K562 (cell line): ENCODE measurements at regions not wholly inside any gene's neighbourhood (a gene's known extent, or its start where the extent isn't known, plus 50 kb on each side); places are given as distances from the start of the nearest gene placed in this dataset.

Source experiments
- ATAC-seq: fragments of 200-7000 bp; cut with Tn5 transposase; 3 replicates; pipeline ENCODE4 v1.9.1; 2020; ENCODE audit warnings: moderate library complexity
- BruUV-seq: library from RNA; stranded (reverse); fragments of 400-500 nt; replicated peaks from 2 replicates; lab custom pipeline; 2021; lab: Mats Ljungman, UMichigan
- CTCF ChIA-PET: fragments of 300-600 bp; formaldehyde crosslinking; extraction: SDS; loops from one replicate; lab custom pipeline; 2021; ENCODE audit warnings: low intra/inter-chr PET ratio; lab: Yijun Ruan, JAX
- POLR2A ChIA-PET: fragments of 300-600, 350-650 bp; sonication (Branson Sonifier 250); formaldehyde crosslinking; extraction: SDS; loops from one replicate; lab custom pipeline; 2021; ENCODE audit warnings: antibody characterized with exemption, inconsistent platforms; lab: Yijun Ruan, JAX
- DNase-seq, 4 experiments: peaks; one replicate each; pipeline versions ENCODE4 v3.0.0 to v3.0.0-alpha.2; 2011 to 2018; ENCODE audit warnings: low spot score in 3 of 4, mixed read lengths in 3 of 4; ENCODE audit errors: extremely low read depth in 1 of 4
- FAIRE-seq: peaks from 2 replicates; lab custom pipeline; 2011; peaks lifted over from hg19 to GRCh38; lab: Jason Lieb, UNC
- H2AFZ ChIP-seq: 2 replicates; pipeline ENCODE4 v1.6.0; 2011; ENCODE audit warnings: low read depth, low read length, control low read depth, inconsistent platforms
- H3K27ac ChIP-seq: fragments of 200-600 bp; 3 replicates; pipeline ENCODE4 v1.8.0; 2011; ENCODE audit warnings: low read depth, mild to moderate bottlenecking, control low read depth, inconsistent platforms, low read length, moderate library complexity, mixed read lengths; ENCODE audit errors: extremely low read depth
- H3K27me3 ChIP-seq, 2 experiments: fragments of 300-600 bp in 1 of 2; 2 replicates in 1 of 2; 3 replicates in 1 of 2; pipeline versions ENCODE4 v1.6.0 to v1.8.0; 2011; ENCODE audit warnings: inconsistent platforms in 2 of 2, low read length in 2 of 2, mild to moderate bottlenecking in 1 of 2, mixed read lengths in 1 of 2, moderate library complexity in 1 of 2; ENCODE audit not compliant: control insufficient read depth in 2 of 2, insufficient read depth in 2 of 2
- H3K36me3 ChIP-seq: fragments of 300-600 bp; 3 replicates; pipeline ENCODE4 v1.8.0; 2011; ENCODE audit warnings: mild to moderate bottlenecking, low read length, inconsistent platforms; ENCODE audit not compliant: control insufficient read depth, insufficient read depth
- H3K4me1 ChIP-seq, 2 experiments: fragments of 200-600 bp in 1 of 2; replicated peaks in 1 of 2; 2 replicates in 1 of 2; 3 replicates in 1 of 2; pipeline versions ENCODE4 v1.5.1 to v1.8.0; 2011; ENCODE audit warnings: inconsistent platforms in 2 of 2, low read length in 2 of 2, mild to moderate bottlenecking in 1 of 2, mixed read lengths in 1 of 2, moderate library complexity in 1 of 2; ENCODE audit not compliant: control insufficient read depth in 2 of 2, insufficient read depth in 2 of 2
- H3K4me2 ChIP-seq: 2 replicates; pipeline ENCODE4 v1.6.1; 2011; ENCODE audit warnings: low read length, control low read depth, inconsistent platforms, mixed read lengths; ENCODE audit not compliant: insufficient read depth
- H3K4me3 ChIP-seq: fragments of 200-600 bp; sonication (generic), shearing (Covaris generic); 2 replicates; pipeline ENCODE4 v1.5.1; 2016; ENCODE audit warnings: control low read depth, inconsistent platforms
- H3K79me2 ChIP-seq: fragments of 200-600 bp; 3 replicates; pipeline ENCODE4 v1.8.0; 2011; ENCODE audit warnings: low read length, inconsistent platforms; ENCODE audit not compliant: control insufficient read depth, insufficient read depth
- H3K9ac ChIP-seq, 2 experiments: 2 replicates each; pipeline versions ENCODE4 v1.6.0 to v1.6.1; 2011; ENCODE audit warnings: low read depth in 2 of 2, low read length in 2 of 2, control low read depth in 1 of 2, inconsistent platforms in 1 of 2, mild to moderate bottlenecking in 1 of 2, mixed read lengths in 1 of 2; ENCODE audit not compliant: insufficient read depth in 1 of 2
- H3K9me1 ChIP-seq: one replicate; pipeline ENCODE4 v1.6.0; 2011; ENCODE audit warnings: inconsistent platforms, mild to moderate bottlenecking, low read length, moderate library complexity; ENCODE audit not compliant: control insufficient read depth, insufficient read depth
- H3K9me3 ChIP-seq: replicated peaks from 2 replicates; pipeline ENCODE4 v1.5.1; 2011; ENCODE audit warnings: low read depth, low read length, inconsistent platforms; ENCODE audit not compliant: control insufficient read depth, insufficient read depth
- H4K20me1 ChIP-seq: replicated peaks from 2 replicates; pipeline ENCODE4 v1.6.1; 2011; ENCODE audit warnings: low read length, inconsistent platforms, mixed read lengths; ENCODE audit not compliant: control insufficient read depth, insufficient read depth
- DEAF1 ChIP-seq: fragments of 450-650 bp; formaldehyde crosslinking; IDR thresholded peaks from 2 replicates; pipeline ENCODE4 v1.4.0; 2020; ENCODE audit warnings: mild to moderate bottlenecking, moderate library complexity
- FOXJ3 ChIP-seq: sonication (generic); formaldehyde crosslinking; IDR thresholded peaks from 2 replicates; pipeline ENCODE4 v1.4.0; 2020; ENCODE audit warnings: mild to moderate bottlenecking, missing genetic modification reagents
- KDM4B ChIP-seq, 2 experiments: fragments of 450-650 bp in 1 of 2; sonication (generic) in 1 of 2; IDR thresholded peaks; 2 replicates each; pipeline ENCODE4 v1.6.1; 2016 to 2017; ENCODE audit warnings: borderline replicate concordance in 2 of 2, antibody characterized with exemption in 1 of 2, low read depth in 1 of 2, mild to moderate bottlenecking in 1 of 2
- KLF10 ChIP-seq: fragments of 250-450 bp; sonication (Bioruptor Pico); IDR thresholded peaks from 2 replicates; pipeline ENCODE4 v1.6.1; 2021; ENCODE audit warnings: matching md5 sums
- LCOR ChIP-seq: sonication (generic); formaldehyde crosslinking; IDR thresholded peaks from 2 replicates; pipeline ENCODE4 v1.8.0; 2022; ENCODE audit warnings: mild to moderate bottlenecking, missing genetic modification reagents
- POLR2AphosphoS2 ChIP-seq: IDR thresholded peaks from 2 replicates; pipeline ENCODE4 v1.6.1; 2012; ENCODE audit warnings: low read length, improper control_type of control experiment
- POLR3G ChIP-seq: IDR thresholded peaks from 2 replicates; pipeline ENCODE4 v1.6.1; 2011; ENCODE audit not compliant: insufficient read length, insufficient replicate concordance; ENCODE audit errors: extremely low read depth
- RBM22 ChIP-seq: fragments of 200-400 bp; formaldehyde crosslinking; IDR thresholded peaks from 2 replicates; pipeline ENCODE4 v1.6.1; 2018; ENCODE audit warnings: low read length, low read depth; ENCODE audit not compliant: poor library complexity, severe bottlenecking
- SAP30 ChIP-seq: fragments of 200-600 bp; sonication (generic); IDR thresholded peaks from 2 replicates; pipeline ENCODE4 v1.6.1; 2012; ENCODE audit warnings: borderline replicate concordance, low read depth, mild to moderate bottlenecking, moderate library complexity, low read length, control low read depth, inconsistent platforms; ENCODE audit not compliant: insufficient read depth, poor library complexity, severe bottlenecking
- SREBF1 ChIP-seq: fragments of 150-350 bp; IDR thresholded peaks from 2 replicates; pipeline ENCODE4 v1.6.1; 2014; ENCODE audit warnings: antibody characterized with exemption, low read depth, low read length, borderline replicate concordance
- TSHZ1 ChIP-seq: fragments of 250-450 bp; sonication (Bioruptor Pico); IDR thresholded peaks from 2 replicates; pipeline ENCODE4 v1.4.0; 2020; ENCODE audit warnings: mild to moderate bottlenecking, moderate library complexity
- ZNF24 ChIP-seq: fragments of 450-650 bp; IDR thresholded peaks from 2 replicates; pipeline ENCODE4 v1.6.1; 2016
- ZNF695 ChIP-seq: fragments of 450-650 bp; formaldehyde crosslinking; IDR thresholded peaks from 2 replicates; pipeline ENCODE4 v1.4.0; 2020; ENCODE audit warnings: mild to moderate bottlenecking, moderate library complexity
- ZNF740 ChIP-seq, 3 experiments: fragments of 200-800 bp in 1 of 3; sonication (Bioruptor generic) in 1 of 3; sonication (generic) in 1 of 3; formaldehyde crosslinking in 1 of 3; IDR thresholded peaks; 2 replicates each; pipeline versions ENCODE4 v1.6.1 to v1.8.0; 2016 to 2022; ENCODE audit warnings: mild to moderate bottlenecking in 2 of 3, missing compliant biosample characterization in 2 of 3, missing genetic modification characterization in 2 of 3, missing genetic modification reagents in 1 of 3
- ZNF79 ChIP-seq: fragments of 250-450 bp; sonication (Bioruptor Pico); IDR thresholded peaks from 2 replicates; pipeline ENCODE4 v1.4.0; 2020; ENCODE audit warnings: low read depth, mild to moderate bottlenecking, moderate library complexity
- WGBS: fragments of 100-300 bp; shearing (Covaris generic); methylation state at CpG from one replicate; pipeline ENCODE4 v1.1.6; 2016; ENCODE audit warnings: low coverage, mixed read lengths; ENCODE audit not compliant: insufficient coverage; ENCODE audit errors: missing lambda C conversion rate; 5-methylcytosine and 5-hydroxymethylcytosine counted together
- in situ Hi-C: fragments of 300-500 bp; cut with MboI; formaldehyde crosslinking; loops from 4 replicates; pipeline ENCODE4 v1.15.0; 2018; ENCODE audit warnings: inconsistent platforms, mixed read lengths
- intact Hi-C: fragments of 100-400 bp; cut with micrococcal nuclease; formaldehyde crosslinking; loops from 2 replicates; pipeline ENCODE4 v1.14.2; 2022

- TF ChIP-seq KDM4B (IDR thresholded peaks at IDR 0.05; ENCODE audit: borderline replicate concordance in 2 of 2, low read depth in 1 of 2): no peak
- TF ChIP-seq RBM22: no peak
- no peak for TF ChIP-seq SREBF1
- TF ChIP-seq, all 486 proteins: peak for 2
Observed at GRCh38 chr6:166774770-166775169, 147.7 kb upstream of the RPS6KA2 start (continued).

- Histone ChIP-seq H3K79me2 (no peaks in the 10 kb centered on the region), H3K4me3 (no peak overlapping the region), H3K4me1 (peaks cover 0 to 9% of the 10 kb centered on the region in 2 experiments; a peak in 3 of 5 replicates), H3K9me3 (no peaks in the 10 kb centered on the region), H2AFZ (no peak overlapping the region), H4K20me1 (peaks cover 4% of the 10 kb centered on the region; the same call in 1 of the 2 replicates), H3K9me1 (no peaks in the 10 kb centered on the region), H3K27me3 (peaks cover 43 to 80% of the 10 kb centered on the region in 2 experiments), H3K4me2 (no peak overlapping the region), H3K36me3 (no peaks in the 10 kb centered on the region), H3K27ac (no peak overlapping the region), H3K9ac (no peak overlapping the region)
- intact Hi-C loops: loop anchor here (10.0 kb wide), 2 partner anchors 499 to 511 kb away; no protein-coding TSS in a partner anchor
- 6% methylated on average over 8 of the region's 8 CpGs for WGBS
- ATAC-seq: no peak
- no peak for DNase-seq
- no peak for FAIRE-seq
- ChIA-PET CTCF (interaction anchor here (0.7 to 3.2 kb wide), 3 partner anchors 215 to 368 kb away, joined by 3 to 20 read pairs (median 9); no protein-coding TSS in a partner anchor), POLR2A (interaction anchor here (1.0 kb wide), 1 partner anchor 12 kb away, joined by 5 read pairs; no protein-coding TSS in a partner anchor)
- in situ Hi-C loops: loop anchor here (10.0 to 25.0 kb wide), 3 partner anchors 181 to 591 kb away; partner anchors contain the start of genes RNASET2 and UNC93A
- no TSS peak for BruUV-seq
- TF ChIP-seq ZNF24: no peak
- no peak for TF ChIP-seq POLR3G
- TF ChIP-seq TSHZ1 (CRISPR knock-in tag): no peak
- no peak for TF ChIP-seq KLF10 (CRISPR knock-in tag)
- no peak for TF ChIP-seq FOXJ3 (CRISPR knock-in tag)
- TF ChIP-seq POLR2AphosphoS2: no peak
- TF ChIP-seq ZNF79: no peak
- no peak for TF ChIP-seq ZNF740 (CRISPR knock-in tag; IDR thresholded peaks at IDR 0.05)
- no peak for TF ChIP-seq ZNF740 (tag; IDR thresholded peaks at IDR 0.05)
- TF ChIP-seq DEAF1 (CRISPR knock-in tag): no peak
- TF ChIP-seq SAP30: no peak
- TF ChIP-seq ZNF695: no peak
- TF ChIP-seq LCOR (CRISPR knock-in tag): no peak
Observed at GRCh38 chr6:166774292-166774691, 147.2 kb upstream of the RPS6KA2 start.
